ENCODE measurements at regions not wholly inside any gene's neighbourhood (a gene's known extent, or its start where the extent isn't known, plus 50 kb on each side); places are given as distances from the start of the nearest gene placed in this dataset.

DNA sequence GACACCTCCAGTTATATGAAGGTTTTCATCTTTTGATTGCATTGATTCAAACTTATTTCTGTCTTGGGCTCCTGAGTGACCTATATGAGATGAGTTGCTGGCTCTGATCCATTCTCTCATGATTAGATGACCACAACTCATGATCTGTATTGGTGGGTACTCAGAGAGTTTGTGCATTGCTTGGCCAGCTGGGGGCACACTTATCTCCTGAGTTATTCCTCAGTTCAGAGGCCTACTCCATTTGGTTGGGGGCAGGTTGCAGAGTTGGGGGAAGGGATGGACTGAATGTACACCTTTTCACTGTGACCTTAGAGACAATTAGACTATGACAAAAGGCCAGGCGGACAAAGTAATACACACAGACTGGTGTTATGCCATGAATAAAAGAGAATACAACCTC lies 166.2 kb upstream of the SEMA6D start:
- TF ChIP-seq CTCF (IDR thresholded peaks at IDR 0.05; ENCODE audit: insufficient read depth, low read depth, low read length) (no peak), EZH2 (IDR thresholded peaks at IDR 0.05; ENCODE audit: insufficient read depth, low read length) (no peak)

Data from astrocyte (in vitro differentiated cells and primary cell).